NCI-H2107 treated with DMSO at 0.1 percent for 48 hours (cell line): ENCODE measurements at regions not wholly inside any gene's neighbourhood (a gene's known extent, or its start where the extent isn't known, plus 50 kb on each side); places are given as distances from the start of the nearest gene placed in this dataset.
"Not testable (repeated sequence)": the region's sequence is repeated elsewhere in the genome, so short reads cannot be mapped to it uniquely, and the experiment has no call there.

Experiments
- DNase-seq: peaks from one replicate; lab custom pipeline; 2025; ENCODE audit not compliant: unreplicated experiment; lab: John Stamatoyannopoulos, UW

DNA sequence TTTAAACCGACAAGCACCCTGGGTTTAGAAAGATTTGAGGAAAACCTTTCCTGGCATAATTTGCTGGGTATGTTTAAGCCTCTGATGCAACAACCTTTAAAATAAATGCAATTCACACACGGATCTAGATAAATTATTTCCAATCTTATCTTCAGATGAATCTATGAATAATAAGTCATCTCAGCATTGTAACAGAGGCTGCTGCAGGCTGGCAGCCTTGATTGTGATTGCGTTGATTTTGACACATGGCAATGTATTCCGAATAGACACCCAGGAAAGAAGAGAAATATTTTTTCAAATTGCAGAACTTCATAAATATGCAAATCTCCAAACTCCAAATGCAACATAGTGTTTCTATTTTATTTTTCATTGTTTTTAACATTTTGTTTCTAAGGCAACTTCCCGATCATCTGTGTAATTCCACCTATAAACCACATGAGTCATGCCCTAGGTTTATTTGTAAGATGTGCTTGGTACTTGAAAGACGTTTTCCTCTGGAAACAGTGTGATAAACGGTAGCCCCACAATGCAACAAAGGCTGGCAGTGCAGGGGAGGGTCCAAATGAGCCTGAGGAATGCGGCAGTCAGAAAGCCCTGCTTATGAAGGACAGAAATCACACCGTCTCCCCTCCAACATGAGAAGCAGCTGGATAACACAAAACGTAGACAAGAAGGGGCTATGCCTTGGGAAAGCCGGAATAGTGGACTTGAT, 359.0 kb downstream of the BRD1 start:
- no peak for DNase-seq

- DNase-seq = no peak
Measured at GRCh38 chr22:49466878-49467595, 360.6 kb downstream of the BRD1 start.

DNA sequence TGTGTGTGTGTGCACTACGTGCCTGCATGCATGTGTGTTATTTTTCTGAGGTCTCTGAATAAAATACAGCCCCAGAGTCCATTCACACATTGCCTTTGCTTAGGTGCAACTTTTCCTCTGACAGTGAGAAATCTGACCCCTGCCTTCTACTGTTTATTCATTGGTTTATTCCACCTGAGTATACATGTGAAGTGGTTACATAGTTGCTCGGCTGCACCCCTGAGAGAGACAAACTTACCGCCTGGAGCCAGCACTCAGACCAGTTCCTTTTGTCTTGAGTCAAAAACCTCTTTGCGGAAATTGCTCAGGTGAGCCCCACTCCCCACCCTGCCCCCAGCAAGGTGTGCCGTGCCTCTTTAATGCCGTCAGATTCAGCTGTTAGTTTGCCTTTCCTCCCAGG, 363.6 kb downstream of the BRD1 start:
- DNase-seq = peak; percentile 67

GRCh38 chr22:49462795-49463194, 364.9 kb downstream of the BRD1 start:
- DNase-seq = no peak

GRCh38 chr22:49462291-49462690, 365.4 kb downstream of the BRD1 start:
- no peak for DNase-seq

DNA sequence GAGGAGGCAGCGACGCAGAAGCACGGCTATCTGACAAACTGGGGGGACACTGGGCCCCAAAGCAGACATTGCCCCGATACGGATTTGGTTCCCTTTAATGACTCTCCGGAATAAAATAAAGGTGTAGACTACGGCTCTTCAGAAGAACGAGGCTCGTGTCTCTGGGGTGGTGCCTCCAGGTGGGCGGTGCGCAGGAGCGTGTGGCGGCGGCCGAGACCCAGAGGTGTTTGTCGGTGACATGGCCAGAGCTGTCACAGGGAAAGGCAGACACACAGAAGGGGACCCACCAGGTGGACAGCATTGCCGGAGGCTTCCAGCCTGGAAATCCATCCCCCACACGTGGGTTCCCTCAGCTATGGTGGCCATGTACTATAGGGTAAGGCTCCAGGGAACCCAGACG, 366.0 kb downstream of the BRD1 start:
- DNase-seq = no peak

GRCh38 chr22:49460592-49461281, 366.9 kb downstream of the BRD1 start:
- peak; percentile 44 for DNase-seq

DNA sequence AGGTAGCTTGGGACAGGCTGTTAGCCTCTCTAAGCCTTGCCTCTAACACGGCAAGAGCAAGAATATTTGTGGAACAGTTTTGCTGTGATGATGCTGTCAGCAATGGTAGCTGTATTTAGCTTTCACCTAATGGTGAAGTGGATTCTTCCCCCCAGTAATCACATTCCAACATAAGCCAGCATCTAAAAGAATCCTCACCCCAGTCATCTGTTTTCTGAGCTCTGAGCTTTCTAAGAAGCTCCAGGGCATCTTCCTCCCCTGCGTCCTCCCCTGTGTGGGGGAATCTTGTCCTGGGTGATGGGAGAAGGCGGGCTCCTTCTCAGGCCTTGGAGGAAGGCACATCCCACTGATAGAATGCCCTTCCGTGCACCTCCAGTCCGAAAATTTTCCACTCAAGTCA, 367.6 kb downstream of the BRD1 start:
- DNase-seq = no peak

DNA sequence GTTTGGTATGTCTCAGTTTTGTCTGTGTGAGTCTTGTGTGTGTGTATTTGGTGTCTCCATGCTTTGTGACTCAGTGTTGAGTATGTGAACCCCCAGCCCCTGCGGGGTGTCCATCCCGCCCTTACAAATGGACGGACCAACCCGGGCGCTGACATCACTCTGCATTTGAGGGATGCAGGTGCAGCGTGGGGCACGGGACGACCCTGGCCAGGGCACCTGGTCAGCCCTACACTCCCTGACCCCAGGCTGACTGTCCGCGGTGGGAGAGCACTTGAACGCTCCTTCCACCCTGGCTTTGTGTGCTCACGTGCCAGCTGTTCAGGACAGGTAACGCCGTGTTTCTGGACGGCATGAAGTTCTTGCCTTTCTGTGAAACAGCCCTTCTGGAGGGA, 369.0 kb downstream of the BRD1 start:
- DNase-seq = no peak

GRCh38 chr22:49457946-49458707, 369.5 kb downstream of the BRD1 start:
- DNase-seq = no peak

- DNase-seq = no peak
Measured at GRCh38 chr22:49457146-49457545, 370.5 kb downstream of the BRD1 start.

GRCh38 chr22:49455595-49455994, 372.1 kb downstream of the BRD1 start:
- no peak for DNase-seq

DNA sequence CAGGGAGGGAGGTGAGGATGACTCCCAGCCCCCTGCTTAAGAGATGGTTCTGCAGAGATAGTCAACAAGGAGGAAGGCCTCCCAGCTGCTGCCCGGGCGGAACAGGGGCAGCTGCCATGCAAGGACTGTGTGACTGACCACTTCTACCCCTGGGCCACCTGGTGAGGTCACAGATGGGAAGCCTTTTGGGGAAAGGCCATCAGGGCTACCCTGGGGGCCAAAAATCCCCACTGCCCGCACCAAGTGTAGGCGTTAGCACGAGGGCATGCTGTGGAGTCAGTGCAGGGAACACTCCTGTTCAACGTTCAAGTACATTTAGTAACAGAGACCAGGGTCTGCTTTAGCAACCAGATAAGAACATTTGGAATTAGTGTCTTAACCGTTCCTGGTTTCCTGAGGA, 372.9 kb downstream of the BRD1 start:
- no peak for DNase-seq

DNA sequence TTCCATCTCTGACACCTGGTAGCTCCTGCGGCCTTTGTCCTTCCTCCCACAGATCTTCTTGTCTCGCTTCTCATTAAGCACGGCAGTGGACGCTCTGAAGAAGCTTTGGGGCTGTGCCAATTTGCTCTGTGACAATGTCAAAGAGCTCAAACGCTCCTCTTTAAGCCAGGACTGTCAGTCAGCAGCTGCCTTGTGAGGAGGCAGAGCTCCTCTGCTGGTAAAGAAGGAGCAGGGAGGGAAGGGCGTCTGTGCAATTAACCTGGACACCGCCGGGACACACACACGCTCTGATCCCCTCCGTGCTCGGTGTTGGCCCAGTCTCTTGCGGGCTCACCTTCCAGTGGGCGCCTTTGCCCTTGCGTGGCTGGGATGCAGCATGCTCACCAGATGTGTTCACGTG, 373.9 kb downstream of the BRD1 start:
- DNase-seq = no peak

DNA sequence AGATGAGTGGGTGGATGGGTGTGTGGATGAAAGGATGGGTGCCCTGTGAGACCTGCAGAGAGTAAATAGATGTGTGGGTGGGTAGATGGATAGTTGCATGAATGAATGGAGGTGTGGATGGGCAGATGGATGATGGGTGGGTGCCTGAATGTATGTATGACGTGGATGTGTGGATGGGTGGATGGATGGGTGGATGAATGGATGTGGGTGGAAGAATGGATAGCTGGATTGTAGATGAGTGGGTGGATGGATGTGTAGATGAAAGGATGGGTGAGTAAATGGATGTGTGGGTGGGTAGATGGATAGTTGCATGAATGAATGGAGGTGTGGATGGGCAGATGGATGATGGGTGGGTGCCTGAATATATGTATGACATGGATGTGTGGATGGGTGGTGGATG, 374.7 kb downstream of the BRD1 start:
- not testable (repeated sequence) for DNase-seq

- DNase-seq = no peak
Measured at GRCh38 chr22:49452362-49452946, 375.2 kb downstream of the BRD1 start.

GRCh38 chr22:49451070-49451840, 376.4 kb downstream of the BRD1 start:
- no peak for DNase-seq

- DNase-seq = no peak
Measured at GRCh38 chr22:49450498-49450897, 377.2 kb downstream of the BRD1 start.

- no peak for DNase-seq
Measured at GRCh38 chr22:49449811-49450446, 377.7 kb downstream of the BRD1 start.

- DNase-seq = no peak
Measured at GRCh38 chr22:49449377-49449776, 378.3 kb downstream of the BRD1 start.
